Esophagus muscularis mucosa (tissue), 4 donors: ENCODE measurements at regions not wholly inside any gene's neighbourhood (a gene's known extent, or its start where the extent isn't known, plus 50 kb on each side); places are given as distances from the start of the nearest gene placed in this dataset.
"Not testable (repeated sequence)": the region's sequence is repeated elsewhere in the genome, so short reads cannot be mapped to it uniquely, and the experiment has no call there.

Experiments used
- CTCF ChIP-seq, 3 experiments: fragments of 200-600 bp in 2 of 3; fragments of 450-650 bp in 1 of 3; sonication (generic) in 2 of 3; IDR thresholded peaks; one replicate each; pipeline ENCODE4 v1.5.1; 2017 to 2019; ENCODE audit warnings: antibody characterized with exemption in 3 of 3, mild to moderate bottlenecking in 2 of 3, moderate library complexity in 1 of 3
- EP300 ChIP-seq: sonication (generic); formaldehyde crosslinking; IDR thresholded peaks from one replicate; pipeline ENCODE4 v1.6.1; 2017; ENCODE audit warnings: antibody characterized with exemption
- POLR2A ChIP-seq: fragments of 450-650 bp; IDR thresholded peaks from one replicate; pipeline ENCODE4 v1.6.1; 2017; ENCODE audit warnings: antibody characterized with exemption, moderate library complexity, mild to moderate bottlenecking, low read depth
- POLR2AphosphoS5 ChIP-seq, 2 donors: sonication (generic); formaldehyde crosslinking; IDR thresholded peaks; one replicate each; pipeline ENCODE4 v1.6.1; 2017; ENCODE audit warnings: antibody characterized with exemption in 2 of 2

- TF ChIP-seq CTCF (IDR thresholded peaks at IDR 0.05); POLR2A; EP300: not testable (repeated sequence)
- peak in 1 of 2 donors; percentile 25 for TF ChIP-seq POLR2AphosphoS5 (IDR thresholded peaks at IDR 0.05)
These were observed 50.3 kb upstream of the PAX8 start for GRCh38 chr2:113328973-113329372.
